ENCODE measurements at regions not wholly inside any gene's neighbourhood (a gene's known extent, or its start where the extent isn't known, plus 50 kb on each side); places are given as distances from the start of the nearest gene placed in this dataset.

DNA sequence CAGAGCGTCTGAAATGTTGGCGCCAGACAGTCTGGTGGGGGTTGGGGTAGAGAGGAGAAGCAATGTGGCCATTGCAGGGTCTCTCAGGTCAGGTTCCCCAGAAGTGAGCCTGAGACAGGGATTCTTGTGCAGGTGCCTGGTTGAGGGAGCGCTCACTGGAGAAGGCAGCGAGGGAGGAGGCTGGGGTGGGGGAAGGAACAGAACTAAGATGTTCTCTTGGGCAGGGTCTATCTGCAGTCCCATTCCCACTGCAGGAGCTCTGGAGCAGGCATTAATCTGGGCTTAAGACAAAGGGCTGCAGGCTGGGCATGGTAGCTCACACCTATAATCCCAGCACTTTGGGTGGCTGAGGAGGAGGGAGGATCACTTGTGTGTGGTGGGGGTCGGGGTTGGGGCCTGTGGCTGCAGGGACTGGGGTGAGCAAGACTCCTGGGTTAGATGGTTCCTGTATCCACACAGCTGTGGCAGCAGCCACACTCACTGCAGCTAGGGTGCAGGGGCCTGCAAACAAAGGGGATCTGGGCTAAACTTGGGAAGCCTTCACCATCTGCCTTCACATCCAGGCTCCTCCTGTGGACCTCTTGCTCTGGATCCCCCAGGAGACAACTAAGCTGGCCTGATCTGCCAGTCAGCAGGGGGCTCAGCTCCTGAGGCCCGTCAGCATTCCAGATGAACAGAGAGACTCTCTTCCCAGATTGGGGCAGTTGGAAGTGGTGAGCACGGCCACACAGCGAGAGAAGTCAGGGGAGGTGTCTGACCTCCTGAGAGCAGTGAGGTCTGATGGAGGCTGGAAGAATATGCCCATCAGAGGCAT is 172.5 kb downstream of the ABHD5 start:
- in situ Hi-C loops (cut with MboI; ENCODE audit: low pct_unique_long_range_greater_than_20kb, low sequenced_read_pairs, unreplicated experiment) = no loop called here
- DNase-seq (ENCODE audit: low spot score) = no peak
- no peak for TF ChIP-seq CTCF (IDR thresholded peaks at IDR 0.05; ENCODE audit: extremely low read depth, insufficient read depth, missing control alignments)

GRCh38 chr3:43863966-43864933 is 173.5 kb downstream of the ABHD5 start:
- in situ Hi-C loops (cut with MboI; ENCODE audit: low pct_unique_long_range_greater_than_20kb, low sequenced_read_pairs, unreplicated experiment) = no loop called here
- DNase-seq (ENCODE audit: low spot score) = no peak

GRCh38 chr3:43865351-43865750 is 174.6 kb downstream of the ABHD5 start:
- in situ Hi-C loops (cut with MboI; ENCODE audit: low pct_unique_long_range_greater_than_20kb, low sequenced_read_pairs, unreplicated experiment) = no loop called here
- no peak for TF ChIP-seq CTCF (IDR thresholded peaks at IDR 0.05; ENCODE audit: extremely low read depth, insufficient read depth, missing control alignments)
- DNase-seq (ENCODE audit: low spot score) = no peak

More at GRCh38 chr3:43863966-43864933, 173.5 kb downstream of the ABHD5 start:
- no peak for TF ChIP-seq CTCF (IDR thresholded peaks at IDR 0.05; ENCODE audit: extremely low read depth, insufficient read depth, missing control alignments)

DNA sequence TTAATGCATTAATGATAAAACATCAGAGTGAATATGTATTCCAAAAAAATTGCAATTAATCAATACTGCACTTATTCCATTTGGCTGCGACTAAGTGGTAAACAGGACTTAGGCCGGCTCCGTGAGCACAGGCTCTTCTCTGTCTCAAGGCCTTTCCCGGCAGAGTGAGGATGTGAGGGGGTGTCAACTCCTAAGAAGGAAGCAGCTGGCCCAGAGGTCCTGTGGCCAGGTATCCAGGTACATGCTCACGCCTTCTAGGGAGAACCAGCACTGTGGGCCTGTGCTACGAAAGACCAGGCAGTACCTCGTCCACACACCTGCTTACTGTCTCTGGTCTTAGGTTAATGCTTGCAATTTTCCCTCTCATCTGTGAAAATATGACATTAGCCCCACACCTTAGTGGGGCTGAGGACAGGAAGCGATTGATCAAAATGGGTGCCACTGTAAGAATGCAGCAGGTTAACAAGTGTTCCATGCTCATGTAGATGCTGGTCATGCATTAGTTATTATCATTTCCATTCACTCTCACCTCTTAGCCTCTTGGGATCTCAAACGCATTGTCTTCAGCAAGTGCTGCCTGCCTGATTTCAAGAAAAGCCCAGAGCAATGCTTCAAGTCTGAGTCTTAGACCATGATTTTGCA is 175.3 kb downstream of the ABHD5 start:
- in situ Hi-C loops (cut with MboI; ENCODE audit: low pct_unique_long_range_greater_than_20kb, low sequenced_read_pairs, unreplicated experiment) = no loop called here
- DNase-seq (ENCODE audit: low spot score) = no peak
- TF ChIP-seq CTCF (IDR thresholded peaks at IDR 0.05; ENCODE audit: extremely low read depth, insufficient read depth, missing control alignments) = no peak

DNA sequence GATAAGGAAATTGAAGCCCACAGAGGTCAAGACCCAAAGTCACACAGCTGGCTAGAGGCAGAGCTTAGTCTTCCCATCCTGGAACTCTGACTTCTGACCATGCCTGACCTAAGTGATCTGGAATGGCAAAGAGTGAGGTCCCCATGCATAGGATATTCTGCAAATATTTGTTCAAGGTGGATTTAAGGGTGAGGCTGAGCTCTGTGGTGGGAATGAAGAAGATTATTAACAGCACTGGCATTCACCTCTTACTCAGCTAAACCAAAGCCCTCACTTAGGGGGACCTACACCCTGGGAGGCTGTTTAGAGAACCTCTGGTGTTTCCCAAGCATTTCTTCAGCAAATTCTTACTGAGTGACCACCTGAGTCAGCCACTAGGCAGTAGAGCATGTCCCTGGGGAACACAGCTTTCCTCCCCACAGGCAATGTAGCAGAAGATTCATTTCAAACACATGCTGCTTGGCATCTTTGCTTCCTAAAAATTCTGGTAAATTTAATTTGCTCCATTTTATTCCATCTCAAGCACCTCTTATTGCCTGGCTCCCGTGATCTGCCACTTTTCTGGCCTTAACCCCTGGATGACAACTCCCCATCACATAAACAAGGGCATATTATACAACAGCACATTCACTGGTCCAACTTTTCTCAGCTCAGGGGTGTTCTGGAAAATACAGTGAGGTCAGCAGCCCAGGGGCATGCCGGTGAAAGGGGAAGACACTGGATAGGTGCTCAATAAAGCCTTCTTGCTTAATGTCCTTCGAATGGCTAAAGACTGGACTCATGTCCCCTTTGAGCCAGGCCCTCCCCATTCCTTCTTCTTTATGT is 176.0 kb downstream of the ABHD5 start:
- no peak for TF ChIP-seq CTCF (IDR thresholded peaks at IDR 0.05; ENCODE audit: extremely low read depth, insufficient read depth, missing control alignments)
- no peak for DNase-seq (ENCODE audit: low spot score)
- in situ Hi-C loops (cut with MboI; ENCODE audit: low pct_unique_long_range_greater_than_20kb, low sequenced_read_pairs, unreplicated experiment) = no loop called here
